Liver (tissue), 3 donors: ENCODE measurements at regions not wholly inside any gene's neighbourhood (a gene's known extent, or its start where the extent isn't known, plus 50 kb on each side); places are given as distances from the start of the nearest gene placed in this dataset.

ENCODE experiments used
- FOXA1 ChIP-seq: IDR thresholded peaks from 2 replicates; pipeline ENCODE4 v1.6.1; 2016; ENCODE audit warnings: antibody characterized with exemption
- JUND ChIP-seq, 2 donors: IDR thresholded peaks; 2 replicates each; pipeline ENCODE4 v1.6.1; 2016; ENCODE audit warnings: antibody characterized with exemption in 2 of 2
- TF ChIP-seq, protein P1 (sequence below): fragments of 150-350 bp; IDR thresholded peaks from 2 replicates; pipeline ENCODE4 v1.5.1; 2017; ENCODE audit warnings: improper control_type of control experiment, low read depth, low read length; ENCODE audit not compliant: missing input control
- TF ChIP-seq, protein P2 (sequence below): IDR thresholded peaks from 2 replicates; pipeline ENCODE4 v1.6.1; 2016; ENCODE audit warnings: antibody characterized with exemption
- donor health status: healthy.
- donor health status: healthy.

DNA sequence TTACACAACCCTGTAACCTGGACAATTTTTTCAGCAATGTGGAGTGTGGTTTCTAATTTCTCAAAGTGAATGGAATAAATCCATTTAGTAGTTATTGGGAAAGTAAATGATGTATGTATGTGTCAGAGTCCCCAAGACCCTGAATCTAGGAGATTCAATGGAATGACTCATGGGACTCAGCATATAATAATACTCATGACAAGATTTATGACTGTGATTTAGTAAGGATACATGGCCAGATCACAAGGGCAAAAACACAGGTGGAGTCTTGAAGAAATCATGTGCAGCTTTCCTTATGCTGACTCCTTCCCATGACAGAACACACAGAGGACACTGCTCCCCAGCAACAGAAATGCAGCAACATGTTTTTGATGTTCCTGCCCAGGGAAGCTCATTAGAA, 1877.7 kb upstream of the LRRTM1 start:
- TF ChIP-seq, protein P1, sequence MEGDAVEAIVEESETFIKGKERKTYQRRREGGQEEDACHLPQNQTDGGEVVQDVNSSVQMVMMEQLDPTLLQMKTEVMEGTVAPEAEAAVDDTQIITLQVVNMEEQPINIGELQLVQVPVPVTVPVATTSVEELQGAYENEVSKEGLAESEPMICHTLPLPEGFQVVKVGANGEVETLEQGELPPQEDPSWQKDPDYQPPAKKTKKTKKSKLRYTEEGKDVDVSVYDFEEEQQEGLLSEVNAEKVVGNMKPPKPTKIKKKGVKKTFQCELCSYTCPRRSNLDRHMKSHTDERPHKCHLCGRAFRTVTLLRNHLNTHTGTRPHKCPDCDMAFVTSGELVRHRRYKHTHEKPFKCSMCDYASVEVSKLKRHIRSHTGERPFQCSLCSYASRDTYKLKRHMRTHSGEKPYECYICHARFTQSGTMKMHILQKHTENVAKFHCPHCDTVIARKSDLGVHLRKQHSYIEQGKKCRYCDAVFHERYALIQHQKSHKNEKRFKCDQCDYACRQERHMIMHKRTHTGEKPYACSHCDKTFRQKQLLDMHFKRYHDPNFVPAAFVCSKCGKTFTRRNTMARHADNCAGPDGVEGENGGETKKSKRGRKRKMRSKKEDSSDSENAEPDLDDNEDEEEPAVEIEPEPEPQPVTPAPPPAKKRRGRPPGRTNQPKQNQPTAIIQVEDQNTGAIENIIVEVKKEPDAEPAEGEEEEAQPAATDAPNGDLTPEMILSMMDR = no peak
- TF ChIP-seq JUND (IDR thresholded peaks at IDR 0.05) (no peak), FOXA1 (no peak)
- TF ChIP-seq, protein P2, sequence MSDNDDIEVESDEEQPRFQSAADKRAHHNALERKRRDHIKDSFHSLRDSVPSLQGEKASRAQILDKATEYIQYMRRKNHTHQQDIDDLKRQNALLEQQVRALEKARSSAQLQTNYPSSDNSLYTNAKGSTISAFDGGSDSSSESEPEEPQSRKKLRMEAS = no peak
